ENCODE measurements at regions not wholly inside any gene's neighbourhood (a gene's known extent, or its start where the extent isn't known, plus 50 kb on each side); places are given as distances from the start of the nearest gene placed in this dataset.

- intact Hi-C loops (cut with micrococcal nuclease): no loop called here
- no peak overlapping the region for H3K27ac ChIP-seq (replicated peaks)
- TF ChIP-seq, protein P1, sequence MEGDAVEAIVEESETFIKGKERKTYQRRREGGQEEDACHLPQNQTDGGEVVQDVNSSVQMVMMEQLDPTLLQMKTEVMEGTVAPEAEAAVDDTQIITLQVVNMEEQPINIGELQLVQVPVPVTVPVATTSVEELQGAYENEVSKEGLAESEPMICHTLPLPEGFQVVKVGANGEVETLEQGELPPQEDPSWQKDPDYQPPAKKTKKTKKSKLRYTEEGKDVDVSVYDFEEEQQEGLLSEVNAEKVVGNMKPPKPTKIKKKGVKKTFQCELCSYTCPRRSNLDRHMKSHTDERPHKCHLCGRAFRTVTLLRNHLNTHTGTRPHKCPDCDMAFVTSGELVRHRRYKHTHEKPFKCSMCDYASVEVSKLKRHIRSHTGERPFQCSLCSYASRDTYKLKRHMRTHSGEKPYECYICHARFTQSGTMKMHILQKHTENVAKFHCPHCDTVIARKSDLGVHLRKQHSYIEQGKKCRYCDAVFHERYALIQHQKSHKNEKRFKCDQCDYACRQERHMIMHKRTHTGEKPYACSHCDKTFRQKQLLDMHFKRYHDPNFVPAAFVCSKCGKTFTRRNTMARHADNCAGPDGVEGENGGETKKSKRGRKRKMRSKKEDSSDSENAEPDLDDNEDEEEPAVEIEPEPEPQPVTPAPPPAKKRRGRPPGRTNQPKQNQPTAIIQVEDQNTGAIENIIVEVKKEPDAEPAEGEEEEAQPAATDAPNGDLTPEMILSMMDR (IDR thresholded peaks at IDR 0.05; ENCODE audit: borderline replicate concordance): no peak
These were observed 299.6 kb upstream of the NCAM1 start for GRCh38 chr11:112661571-112661970.

DNA sequence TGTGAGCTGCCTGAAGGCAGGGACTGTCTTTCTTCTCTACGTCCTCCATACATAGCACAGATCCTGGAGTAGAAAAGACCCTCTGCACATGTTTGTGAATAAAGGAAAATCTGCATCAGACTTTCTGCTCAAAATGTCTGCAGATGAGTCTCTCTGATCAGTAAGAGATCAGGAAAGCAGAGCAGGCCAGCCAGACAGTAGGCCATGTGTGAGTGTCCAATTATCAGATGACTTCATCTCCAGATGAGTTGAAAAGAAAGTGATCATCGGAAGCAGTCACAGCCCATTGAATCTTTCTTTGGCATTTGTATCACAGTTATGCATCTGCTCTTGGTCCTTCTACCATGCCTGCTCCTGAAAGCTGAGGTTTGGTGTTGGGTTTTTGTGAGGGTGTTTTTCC is 298.7 kb upstream of the NCAM1 start:
- H3K27me3 ChIP-seq (ENCODE audit: low read depth): no peaks in the 10 kb centered on the region
- TF ChIP-seq, protein P1 (IDR thresholded peaks at IDR 0.05; ENCODE audit: borderline replicate concordance): no peak
- H3K4me1 ChIP-seq: peaks cover 8% of the 10 kb centered on the region

More at GRCh38 chr11:112661571-112661970, 299.6 kb upstream of the NCAM1 start:
- Histone ChIP-seq H3K4me1 (peaks cover 18% of the 10 kb centered on the region), H3K4me3 (no peak overlapping the region), H3K36me3 (no peaks in the 10 kb centered on the region), H3K27me3 (ENCODE audit: low read depth) (no peaks in the 10 kb centered on the region), H3K9me3 (replicated peaks) (peaks cover 5% of the 10 kb centered on the region)
- no peak for DNase-seq

DNA sequence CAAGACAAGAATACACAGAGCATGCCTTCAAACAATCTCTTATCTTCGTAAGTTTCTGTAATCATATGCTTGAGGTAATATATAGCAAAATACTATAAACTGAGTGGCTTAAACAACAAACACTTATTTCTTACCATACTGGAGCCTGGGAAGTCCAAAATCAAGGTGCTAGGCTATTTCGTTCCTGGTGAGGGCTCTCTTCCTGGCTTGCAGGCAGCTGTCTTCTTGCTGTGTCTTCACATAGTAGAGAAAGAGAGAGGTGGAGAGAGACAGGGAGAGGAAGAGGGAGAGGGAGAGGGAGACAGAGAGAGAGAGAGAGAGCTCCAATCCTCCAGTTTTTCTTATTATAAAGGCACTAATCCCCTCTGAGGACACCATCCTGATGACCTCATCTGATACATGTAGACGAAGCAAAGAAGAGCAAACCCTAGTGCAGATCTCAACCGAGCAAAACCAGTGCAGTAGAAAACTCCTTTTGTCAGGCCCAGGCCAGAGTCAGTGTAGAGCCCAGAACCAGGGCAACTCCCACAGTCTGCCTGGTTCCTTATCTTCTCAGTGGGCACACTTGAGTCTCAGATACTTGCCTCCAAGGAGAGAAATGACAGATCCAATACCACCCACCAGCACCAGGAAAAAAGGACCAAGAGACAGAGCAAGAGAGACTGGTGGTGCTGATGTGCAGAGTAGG is 297.1 kb upstream of the NCAM1 start:
- intact Hi-C loops (cut with micrococcal nuclease): no loop called here
- Histone ChIP-seq H3K4me1 (no peaks in the 10 kb centered on the region), H3K4me3 (no peak overlapping the region), H3K9me3 (replicated peaks) (peaks cover 9% of the 10 kb centered on the region), H3K36me3 (no peaks in the 10 kb centered on the region), H3K27me3 (ENCODE audit: low read depth) (no peaks in the 10 kb centered on the region), H3K27ac (replicated peaks) (no peak overlapping the region)
- no peak for DNase-seq
- TF ChIP-seq, protein P1 (IDR thresholded peaks at IDR 0.05; ENCODE audit: borderline replicate concordance): no peak

More for the DNA sequence above, 298.7 kb upstream of the NCAM1 start:
- DNase-seq: no peak
- Histone ChIP-seq H3K9me3 (replicated peaks) (peaks cover 9% of the 10 kb centered on the region), H3K4me3 (no peak overlapping the region), H3K36me3 (no peaks in the 10 kb centered on the region), H3K27ac (replicated peaks) (no peak overlapping the region)
- intact Hi-C loops (cut with micrococcal nuclease): no loop called here

- no peak overlapping the region for H3K27ac ChIP-seq (replicated peaks)
- H3K27me3 ChIP-seq (ENCODE audit: low read depth): no peaks in the 10 kb centered on the region
- H3K9me3 ChIP-seq (replicated peaks): peaks cover 9% of the 10 kb centered on the region
- H3K4me1 ChIP-seq: no peaks in the 10 kb centered on the region
- intact Hi-C loops (cut with micrococcal nuclease): no loop called here
- H3K36me3 ChIP-seq: no peaks in the 10 kb centered on the region
- DNase-seq: no peak
- H3K4me3 ChIP-seq: no peak overlapping the region
- TF ChIP-seq, protein P1 (IDR thresholded peaks at IDR 0.05; ENCODE audit: borderline replicate concordance): no peak
These were observed 295.9 kb upstream of the NCAM1 start for GRCh38 chr11:112665291-112665690.

GRCh38 chr11:112666253-112666652 is 295.0 kb upstream of the NCAM1 start:
- Histone ChIP-seq H3K36me3 (no peaks in the 10 kb centered on the region), H3K9me3 (replicated peaks) (peaks cover 9% of the 10 kb centered on the region), H3K27me3 (ENCODE audit: low read depth) (peaks cover 9% of the 10 kb centered on the region), H3K27ac (replicated peaks) (no peak overlapping the region), H3K4me3 (no peak overlapping the region), H3K4me1 (no peaks in the 10 kb centered on the region)
- no peak for DNase-seq
- TF ChIP-seq, protein P1 (IDR thresholded peaks at IDR 0.05; ENCODE audit: borderline replicate concordance): no peak
- intact Hi-C loops (cut with micrococcal nuclease): no loop called here
